Loucy (cell line): ENCODE measurements at regions not wholly inside any gene's neighbourhood (a gene's known extent, or its start where the extent isn't known, plus 50 kb on each side); places are given as distances from the start of the nearest gene placed in this dataset.

ENCODE experiments used
- CTCF ChIP-seq: fragments of 200-600 bp; sonication (generic); conservative IDR thresholded peaks from 2 replicates; pipeline ENCODE4 v1.5.1; 2014; ENCODE audit warnings: mild to moderate bottlenecking, antibody characterized with exemption, low read length
- EZH2phosphoT487 ChIP-seq: fragments of 200-600 bp; IDR thresholded peaks from 2 replicates; pipeline ENCODE4 v1.6.1; 2018; ENCODE audit warnings: antibody characterized with exemption, mild to moderate bottlenecking, moderate library complexity, borderline replicate concordance

GRCh38 chr2:39918886-39919285 is 139.8 kb upstream of the THUMPD2 start:
- TF ChIP-seq CTCF = no peak
- TF ChIP-seq EZH2phosphoT487 = no peak
